RWPE2 (cell line): ENCODE measurements at regions not wholly inside any gene's neighbourhood (a gene's known extent, or its start where the extent isn't known, plus 50 kb on each side); places are given as distances from the start of the nearest gene placed in this dataset.

Experiments
- ATAC-seq: fragments of 200-7000 bp; cut with Tn5 transposase; 3 replicates; pipeline ENCODE4 v1.9.1; 2021; ENCODE audit warnings: low read depth
- DNase-seq: peaks from one replicate; pipeline ENCODE4 v3.0.0-alpha.2; 2020; ENCODE audit warnings: low spot score
- H3K27ac ChIP-seq: fragments of 450-650 bp; 2 replicates; pipeline ENCODE4 v1.5.1; 2017; ENCODE audit warnings: mild to moderate bottlenecking; ENCODE audit not compliant: poor library complexity, severe bottlenecking
- H3K27me3 ChIP-seq: fragments of 250-450 bp; sonication (Bioruptor Pico); 2 replicates; pipeline ENCODE4 v1.5.1; 2021; ENCODE audit warnings: mild to moderate bottlenecking, moderate library complexity; ENCODE audit not compliant: insufficient read depth, poor library complexity, severe bottlenecking
- H3K36me3 ChIP-seq: fragments of 250-450 bp; sonication (Bioruptor Pico); 2 replicates; pipeline ENCODE4 v1.5.1; 2020; ENCODE audit warnings: low read depth, mild to moderate bottlenecking, moderate library complexity
- H3K4me1 ChIP-seq: fragments of 250-450 bp; sonication (Bioruptor Pico); 2 replicates; pipeline ENCODE4 v1.5.1; 2021; ENCODE audit warnings: mild to moderate bottlenecking, moderate library complexity; ENCODE audit not compliant: insufficient read depth, poor library complexity, severe bottlenecking
- H3K4me3 ChIP-seq: fragments of 250-450 bp; sonication (Bioruptor Pico); 2 replicates; pipeline ENCODE4 v1.5.1; 2021; ENCODE audit warnings: mild to moderate bottlenecking, moderate library complexity; ENCODE audit not compliant: severe bottlenecking
- H3K9me3 ChIP-seq: fragments of 250-450 bp; sonication (Bioruptor Pico); 2 replicates; pipeline ENCODE4 v1.5.1; 2021; ENCODE audit warnings: mild to moderate bottlenecking, moderate library complexity; ENCODE audit not compliant: severe bottlenecking
- TF ChIP-seq, protein P1 (sequence below): fragments of 450-650 bp; IDR thresholded peaks from one replicate; pipeline ENCODE4 v1.5.1; 2017; ENCODE audit warnings: mild to moderate bottlenecking, moderate library complexity; ENCODE audit not compliant: poor library complexity, severe bottlenecking

DNA sequence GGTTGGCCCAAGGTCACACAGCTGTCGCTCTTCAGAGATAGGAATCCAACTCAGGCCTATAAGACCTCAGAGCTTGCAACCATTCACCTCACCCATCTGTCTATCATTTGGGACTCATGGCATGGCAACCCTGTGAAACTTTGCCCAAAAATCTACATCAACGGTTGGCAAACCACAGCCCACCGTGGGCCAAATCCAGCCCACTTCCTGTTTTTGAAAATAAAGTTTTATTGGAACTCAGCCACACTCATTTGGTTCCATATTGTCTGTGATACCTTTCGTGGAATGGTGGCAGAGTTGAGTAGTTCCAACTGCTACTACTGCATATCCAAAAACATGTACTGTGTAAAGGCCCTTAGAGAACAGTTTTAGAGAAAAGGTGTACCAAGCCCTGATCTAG, 307.8 kb downstream of the MN1 start:
- no peaks in the 10 kb centered on the region for H3K36me3 ChIP-seq
- H3K4me3 ChIP-seq = no peak overlapping the region
- H3K4me1 ChIP-seq = peaks cover 14% of the 10 kb centered on the region
- TF ChIP-seq, protein P1, sequence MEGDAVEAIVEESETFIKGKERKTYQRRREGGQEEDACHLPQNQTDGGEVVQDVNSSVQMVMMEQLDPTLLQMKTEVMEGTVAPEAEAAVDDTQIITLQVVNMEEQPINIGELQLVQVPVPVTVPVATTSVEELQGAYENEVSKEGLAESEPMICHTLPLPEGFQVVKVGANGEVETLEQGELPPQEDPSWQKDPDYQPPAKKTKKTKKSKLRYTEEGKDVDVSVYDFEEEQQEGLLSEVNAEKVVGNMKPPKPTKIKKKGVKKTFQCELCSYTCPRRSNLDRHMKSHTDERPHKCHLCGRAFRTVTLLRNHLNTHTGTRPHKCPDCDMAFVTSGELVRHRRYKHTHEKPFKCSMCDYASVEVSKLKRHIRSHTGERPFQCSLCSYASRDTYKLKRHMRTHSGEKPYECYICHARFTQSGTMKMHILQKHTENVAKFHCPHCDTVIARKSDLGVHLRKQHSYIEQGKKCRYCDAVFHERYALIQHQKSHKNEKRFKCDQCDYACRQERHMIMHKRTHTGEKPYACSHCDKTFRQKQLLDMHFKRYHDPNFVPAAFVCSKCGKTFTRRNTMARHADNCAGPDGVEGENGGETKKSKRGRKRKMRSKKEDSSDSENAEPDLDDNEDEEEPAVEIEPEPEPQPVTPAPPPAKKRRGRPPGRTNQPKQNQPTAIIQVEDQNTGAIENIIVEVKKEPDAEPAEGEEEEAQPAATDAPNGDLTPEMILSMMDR = no peak
- H3K27me3 ChIP-seq = no peaks in the 10 kb centered on the region
- no peaks in the 10 kb centered on the region for H3K9me3 ChIP-seq
- DNase-seq = no peak
- H3K27ac ChIP-seq = no peak overlapping the region
- no peak for ATAC-seq

- Histone ChIP-seq H3K4me3 (no peak overlapping the region), H3K27me3 (no peaks in the 10 kb centered on the region), H3K27ac (no peak overlapping the region), H3K9me3 (no peaks in the 10 kb centered on the region), H3K36me3 (no peaks in the 10 kb centered on the region), H3K4me1 (peaks cover 4% of the 10 kb centered on the region)
- TF ChIP-seq, protein P1 = no peak
- no peak for ATAC-seq
- no peak for DNase-seq
These were observed 306.8 kb downstream of the MN1 start for GRCh38 chr22:27494785-27495184.

DNA sequence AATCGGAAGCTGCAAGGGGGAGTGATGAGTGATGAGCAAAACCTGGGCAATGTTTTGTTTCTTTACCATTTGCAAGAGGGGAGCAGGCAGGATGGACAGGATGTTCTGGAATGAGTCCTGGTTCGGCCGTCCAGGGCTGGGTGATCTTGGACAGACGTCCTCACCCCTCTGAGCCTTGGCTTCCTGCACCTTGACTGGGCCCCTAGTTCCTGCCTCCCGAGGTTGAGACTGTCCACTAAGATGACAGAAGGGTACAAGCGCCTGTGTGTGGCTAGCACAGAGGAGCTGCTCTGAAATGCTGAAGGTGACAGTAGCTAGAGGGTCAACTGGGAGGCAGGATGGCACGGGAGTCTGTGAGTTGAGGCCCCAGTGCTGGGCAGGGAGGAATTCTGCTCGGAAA, 306.2 kb downstream of the MN1 start:
- H3K9me3 ChIP-seq = no peaks in the 10 kb centered on the region
- ATAC-seq = no peak
- TF ChIP-seq, protein P1 = no peak
- H3K27me3 ChIP-seq = no peaks in the 10 kb centered on the region
- H3K4me3 ChIP-seq = no peak overlapping the region
- no peak overlapping the region for H3K27ac ChIP-seq
- no peak for DNase-seq
- no peaks in the 10 kb centered on the region for H3K36me3 ChIP-seq
- no peaks in the 10 kb centered on the region for H3K4me1 ChIP-seq

GRCh38 chr22:27499121-27499520, 302.4 kb downstream of the MN1 start:
- TF ChIP-seq, protein P1 = no peak
- H3K36me3 ChIP-seq = no peaks in the 10 kb centered on the region
- no peak; the same call in 2 of the 3 replicates for ATAC-seq

DNA sequence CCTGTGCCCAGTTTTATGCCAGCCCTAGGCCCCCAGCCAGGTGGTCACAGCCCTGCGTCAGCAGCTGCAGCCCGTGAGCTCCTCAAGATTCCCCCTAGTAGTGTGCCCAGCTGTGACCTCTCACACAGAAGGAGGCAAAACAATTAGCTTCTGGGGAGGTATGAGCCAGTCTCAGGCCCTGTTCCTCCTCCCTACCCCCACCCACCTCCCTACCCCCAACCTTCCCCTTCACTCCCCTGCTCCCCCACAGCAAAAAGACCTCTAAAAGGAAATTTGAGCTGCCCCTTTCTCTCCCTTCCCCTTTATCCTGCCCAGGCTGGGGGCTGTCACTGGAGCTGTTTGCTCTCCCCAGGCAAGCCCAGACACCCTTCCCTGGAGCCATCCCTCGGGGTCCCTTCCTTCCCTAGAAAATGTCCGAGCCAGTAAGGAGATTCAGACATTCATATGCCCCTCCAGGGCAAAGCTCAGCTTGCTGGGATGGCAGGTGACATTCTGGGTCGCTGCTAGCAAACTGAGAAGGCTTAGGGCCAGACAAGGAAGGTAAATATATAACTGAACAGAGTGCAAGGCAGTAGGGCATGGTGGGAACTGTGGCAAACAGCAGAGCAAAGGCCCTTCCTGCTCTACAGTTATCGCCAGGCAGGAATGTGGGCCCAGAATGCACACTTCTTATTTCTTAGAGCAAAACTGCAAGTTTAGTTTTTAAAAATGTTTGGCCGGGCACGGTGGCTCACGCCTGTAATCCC, 300.2 kb downstream of the MN1 start:
- H3K36me3 ChIP-seq = no peaks in the 10 kb centered on the region
- TF ChIP-seq, protein P1 = no peak
- no peaks in the 10 kb centered on the region for H3K9me3 ChIP-seq
- no peaks in the 10 kb centered on the region for H3K4me1 ChIP-seq
- DNase-seq (no peak), ATAC-seq (no peak)
- H3K27me3 ChIP-seq = no peaks in the 10 kb centered on the region
- H3K4me3 ChIP-seq = no peak overlapping the region
- H3K27ac ChIP-seq = no peak overlapping the region

More at GRCh38 chr22:27499121-27499520, 302.4 kb downstream of the MN1 start:
- Histone ChIP-seq H3K4me1 (no peaks in the 10 kb centered on the region), H3K4me3 (no peak overlapping the region), H3K27me3 (no peaks in the 10 kb centered on the region), H3K9me3 (no peaks in the 10 kb centered on the region), H3K27ac (no peak overlapping the region)
- DNase-seq = no peak
